Suppressor macrophage (primary cell): ENCODE measurements at regions not wholly inside any gene's neighbourhood (a gene's known extent, or its start where the extent isn't known, plus 50 kb on each side); places are given as distances from the start of the nearest gene placed in this dataset.
A peak's percentile ranks its signal among the peaks of the same experiment; 100 is the strongest.
"Not testable (repeated sequence)": the region's sequence is repeated elsewhere in the genome, so short reads cannot be mapped to it uniquely, and the experiment has no call there.

Experiments used
- DNase-seq, 4 experiments: peaks; one replicate each; pipeline ENCODE4 v3.0.0-alpha.2; 2020 to 2022

GRCh38 chr9:135410831-135411473 is 68.6 kb upstream of the PPP1R26 start:
- no peak for DNase-seq

DNA sequence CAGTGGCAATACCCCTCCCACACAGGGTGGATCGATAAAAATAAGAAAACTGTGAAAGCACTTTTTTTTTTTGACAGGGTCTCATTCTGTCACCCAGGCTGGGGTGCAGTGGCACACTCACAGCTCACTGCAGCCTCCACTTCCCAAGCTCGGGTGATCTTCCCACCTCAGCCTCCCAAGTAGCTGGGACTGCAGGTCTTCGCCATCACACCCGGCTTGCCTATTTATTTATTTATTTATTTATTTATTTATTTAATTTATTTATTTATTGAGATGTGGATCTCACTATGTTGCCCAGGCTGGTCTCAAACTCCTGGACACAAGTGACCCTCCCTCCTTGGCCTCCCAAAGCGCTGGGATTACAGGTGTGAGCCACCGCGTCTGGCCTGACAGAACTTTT is 68.0 kb upstream of the PPP1R26 start:
- DNase-seq, result not testable (repeated sequence)

- DNase-seq, result peak; percentile 63 to 82 (median 77)
These were observed 67.1 kb upstream of the PPP1R26 start for GRCh38 chr9:135412315-135413085.

DNA sequence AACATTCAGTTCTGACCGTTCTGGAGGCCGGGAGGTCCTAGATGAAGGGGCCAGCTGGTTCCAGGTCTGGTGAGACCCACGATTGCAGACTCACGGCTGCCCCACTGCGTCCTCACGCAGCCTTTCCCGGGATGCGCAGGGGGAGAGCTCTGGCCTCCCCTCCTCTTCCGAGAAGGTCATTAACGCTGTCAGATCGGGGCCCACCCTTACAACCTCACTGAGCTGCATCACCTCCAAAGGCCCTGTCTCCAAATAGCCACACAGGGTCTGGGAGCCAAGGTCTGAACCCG is 66.6 kb upstream of the PPP1R26 start:
- no peak for DNase-seq

DNA sequence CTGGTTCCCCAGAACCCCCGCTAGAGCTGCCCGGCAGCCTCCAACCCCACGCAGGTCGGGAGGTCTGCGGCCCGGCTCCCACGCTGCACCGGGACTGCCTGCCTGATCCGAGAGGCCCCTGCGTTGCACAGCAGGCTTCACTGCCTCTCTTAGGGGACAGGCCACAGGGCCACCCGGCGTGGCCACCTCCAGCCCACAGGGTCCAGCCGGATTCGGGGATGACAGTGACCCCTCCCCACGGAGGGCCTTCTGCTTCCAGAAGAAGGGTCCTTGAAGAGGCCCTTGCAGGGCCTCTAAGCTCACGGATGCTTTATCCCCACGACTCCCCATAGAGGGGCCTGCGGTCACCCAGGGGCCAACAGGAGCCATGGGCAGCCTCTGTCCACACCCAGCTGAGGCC is 66.1 kb upstream of the PPP1R26 start:
- no peak for DNase-seq

DNA sequence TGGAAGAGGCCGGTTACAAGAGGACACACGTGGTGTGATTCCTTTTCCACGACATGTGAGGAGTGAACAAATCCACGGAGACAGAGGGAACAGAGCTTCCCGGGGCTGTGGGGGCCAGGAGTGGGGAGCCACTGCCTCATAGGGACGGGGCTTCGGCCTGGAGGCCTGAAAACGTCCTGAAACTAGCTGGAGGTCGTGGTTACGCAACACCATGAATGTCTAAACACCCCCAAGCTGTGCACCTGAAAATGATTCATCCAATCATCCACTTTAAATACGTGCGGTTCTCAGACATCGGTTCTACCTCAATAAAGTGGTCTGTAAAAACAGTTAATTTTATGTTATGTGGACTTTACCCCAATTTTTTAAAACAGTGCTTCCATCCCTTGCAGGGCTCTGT is 65.3 kb upstream of the PPP1R26 start:
- DNase-seq, result no peak

GRCh38 chr9:135415586-135415985 is 64.0 kb upstream of the PPP1R26 start:
- no peak for DNase-seq

GRCh38 chr9:135416664-135417290 is 62.8 kb upstream of the PPP1R26 start:
- no peak for DNase-seq

GRCh38 chr9:135418161-135418560 is 61.4 kb upstream of the PPP1R26 start:
- no peak for DNase-seq

- DNase-seq, result no peak
These were observed 60.5 kb upstream of the PPP1R26 start for GRCh38 chr9:135419106-135419505.

DNA sequence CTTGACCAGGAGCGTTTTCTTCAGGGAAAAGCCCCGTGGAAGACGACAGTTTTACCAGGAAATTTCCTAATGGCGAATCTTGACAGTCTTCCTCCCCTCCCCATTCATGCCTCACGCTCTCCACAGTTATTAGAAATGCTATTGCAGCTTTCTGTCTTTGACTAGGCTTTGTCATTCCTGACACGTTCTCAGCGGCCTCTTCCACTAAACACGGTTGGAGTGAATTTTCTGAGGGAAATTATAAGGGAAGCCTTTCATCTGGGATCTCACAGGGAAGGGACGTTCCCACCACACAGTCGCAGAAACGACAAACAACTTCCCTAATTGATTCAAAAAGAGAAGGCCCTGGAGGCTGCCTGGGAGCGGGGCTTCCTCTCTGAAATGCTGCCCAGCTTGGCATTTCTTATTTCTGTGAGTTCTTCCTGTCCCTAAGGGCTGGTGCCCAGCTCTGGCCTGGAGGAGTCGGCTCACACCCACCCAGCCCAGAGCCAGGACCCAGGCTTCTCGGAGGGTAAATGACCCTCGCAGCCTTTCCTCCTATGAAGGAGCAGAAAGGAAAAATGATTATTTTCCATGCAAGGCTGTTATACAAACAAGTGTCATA is 57.1 kb upstream of the PPP1R26 start:
- DNase-seq, result peak in 2 of 4 experiments; percentile 12 to 15

DNA sequence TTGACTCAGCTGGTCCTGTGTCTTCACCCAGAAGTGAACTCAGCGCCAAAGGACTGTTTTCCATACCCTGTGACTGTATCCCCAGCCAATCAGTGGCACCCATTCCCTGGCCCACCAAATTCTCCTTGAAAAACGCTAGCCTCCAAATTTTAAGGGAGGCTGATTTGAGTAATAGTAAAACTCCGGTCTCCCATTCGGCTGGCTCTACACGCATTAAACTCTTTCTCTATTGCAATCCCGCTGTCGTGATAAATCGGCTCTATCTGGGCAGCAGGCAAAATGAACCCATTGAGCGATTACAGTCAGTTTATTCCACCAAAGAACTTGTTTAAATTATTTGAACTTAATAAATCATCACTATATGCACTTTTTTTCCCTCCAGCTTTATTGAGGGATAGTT is 55.9 kb upstream of the PPP1R26 start:
- no peak for DNase-seq
